GM18498 (cell line): ENCODE measurements at regions not wholly inside any gene's neighbourhood (a gene's known extent, or its start where the extent isn't known, plus 50 kb on each side); places are given as distances from the start of the nearest gene placed in this dataset.

Source experiments
- ATAC-seq: cut with Tn5 transposase; IDR thresholded peaks from one replicate; pipeline ENCODE4 v1.9.1; 2021; ENCODE audit warnings: mild to moderate bottlenecking, moderate library complexity; ENCODE audit not compliant: unreplicated experiment

DNA sequence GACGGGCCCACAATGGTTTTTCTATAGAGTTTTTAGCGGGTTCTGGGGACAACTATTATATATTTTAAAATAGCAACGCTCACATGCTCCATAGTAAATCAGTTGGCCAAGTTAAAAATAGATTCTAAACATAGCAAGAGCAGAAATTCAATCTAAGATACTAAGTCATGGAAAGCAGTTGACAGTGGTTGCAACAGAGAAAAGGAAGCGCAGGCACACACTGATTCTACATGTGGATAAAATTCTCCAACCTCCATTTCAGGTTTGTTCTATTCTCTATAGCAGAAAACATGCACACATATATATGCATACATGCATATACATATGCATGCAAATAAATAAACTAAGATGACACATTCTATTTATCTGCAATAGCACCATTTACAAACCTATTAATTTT is 89.6 kb upstream of the HNRNPU start:
- no peak for ATAC-seq

DNA sequence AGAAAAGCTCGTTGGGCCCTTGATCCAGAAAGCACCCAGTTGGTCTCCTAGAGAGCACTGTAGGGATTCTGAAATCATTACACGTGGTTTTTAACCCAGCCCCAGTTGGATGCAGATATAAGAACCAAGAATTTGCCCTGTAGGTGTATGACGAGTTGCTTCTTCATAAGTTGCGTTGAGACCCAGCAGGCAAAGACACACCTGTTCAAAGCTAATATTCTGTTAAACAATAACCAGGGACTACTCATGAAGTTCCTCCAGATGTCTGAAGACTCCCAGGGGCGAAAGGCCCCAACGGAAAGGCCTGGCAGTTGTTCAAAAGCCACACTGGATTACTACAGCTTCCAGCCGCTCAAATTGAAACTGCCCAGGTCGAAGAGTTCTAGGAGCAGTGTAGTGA is 88.6 kb upstream of the HNRNPU start:
- ATAC-seq: peak; percentile 90

DNA sequence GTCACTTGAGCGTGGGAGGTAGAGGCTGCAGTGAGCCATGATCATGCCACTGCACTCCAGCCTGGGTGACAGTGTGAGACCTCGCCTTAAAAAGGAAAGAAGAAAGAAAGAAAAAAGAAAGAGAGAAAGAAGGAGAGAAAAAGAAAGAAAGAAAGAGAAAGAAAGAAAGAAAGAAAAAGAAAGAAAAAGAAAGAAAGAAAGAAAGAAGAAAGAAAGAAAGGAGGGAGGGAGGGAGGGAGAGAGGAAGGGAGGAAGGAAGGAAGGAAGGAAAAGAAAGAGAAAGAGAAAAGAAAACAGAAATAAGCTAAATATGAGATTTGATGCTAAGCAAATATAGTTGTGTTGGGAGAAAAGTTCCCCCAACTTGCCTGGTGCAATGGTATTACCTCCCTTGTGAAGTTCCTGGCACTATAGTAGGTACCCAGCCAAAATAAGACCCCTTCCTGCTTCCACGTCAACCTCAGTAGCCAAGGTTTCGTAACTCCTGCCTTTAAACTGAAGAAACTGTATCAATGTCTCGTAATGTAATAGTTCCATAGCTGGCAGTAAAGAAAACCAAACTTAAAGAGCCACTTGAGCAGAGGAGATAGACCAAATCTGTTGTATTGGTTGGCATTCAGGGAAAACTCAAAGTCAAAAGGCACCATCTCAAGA is 88.1 kb upstream of the HNRNPU start:
- ATAC-seq: no peak

DNA sequence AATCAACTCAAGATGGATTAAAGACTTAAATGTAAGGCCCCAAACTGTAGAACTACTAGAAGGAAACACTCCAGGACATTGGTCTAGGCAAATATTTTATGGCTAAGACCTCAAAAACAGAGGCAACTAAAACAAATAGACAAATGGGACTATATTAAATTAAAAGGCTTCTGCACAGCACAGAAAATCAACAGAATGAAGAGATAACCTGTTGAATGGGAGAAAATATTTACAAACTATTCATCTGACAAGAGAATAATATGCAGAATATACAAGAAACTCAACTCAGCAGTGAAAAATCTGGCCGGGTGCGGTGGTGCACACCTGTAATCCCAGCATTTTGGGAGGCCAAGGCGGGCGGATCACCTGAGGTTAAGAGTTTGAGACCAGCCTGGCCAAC is 84.1 kb upstream of the HNRNPU start:
- ATAC-seq: no peak

- ATAC-seq: peak; percentile 84
These were observed 80.8 kb upstream of the HNRNPU start for GRCh38 chr1:244945109-244945671.

- peak; percentile 81 for ATAC-seq
These were observed 76.8 kb upstream of the HNRNPU start for GRCh38 chr1:244941121-244941520.

DNA sequence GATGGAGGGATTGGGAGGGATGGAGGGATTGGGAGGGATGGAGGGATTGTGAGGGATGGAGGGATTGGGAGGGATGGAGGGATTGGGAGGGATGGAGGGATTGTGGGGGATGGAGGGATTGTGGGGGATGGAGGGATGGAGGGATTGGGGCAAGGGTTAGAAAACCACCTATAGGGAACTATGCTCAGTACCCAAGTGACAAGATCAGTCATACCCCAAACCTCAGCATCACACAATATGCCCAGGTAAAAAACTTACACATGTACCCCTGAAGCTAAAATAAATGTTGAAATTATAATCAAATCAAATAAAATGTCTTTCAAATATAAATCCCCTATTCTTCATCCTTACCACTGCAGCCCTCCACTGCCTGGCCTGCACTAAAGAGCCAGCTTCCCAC is 72.8 kb upstream of the HNRNPU start:
- ATAC-seq: no peak

DNA sequence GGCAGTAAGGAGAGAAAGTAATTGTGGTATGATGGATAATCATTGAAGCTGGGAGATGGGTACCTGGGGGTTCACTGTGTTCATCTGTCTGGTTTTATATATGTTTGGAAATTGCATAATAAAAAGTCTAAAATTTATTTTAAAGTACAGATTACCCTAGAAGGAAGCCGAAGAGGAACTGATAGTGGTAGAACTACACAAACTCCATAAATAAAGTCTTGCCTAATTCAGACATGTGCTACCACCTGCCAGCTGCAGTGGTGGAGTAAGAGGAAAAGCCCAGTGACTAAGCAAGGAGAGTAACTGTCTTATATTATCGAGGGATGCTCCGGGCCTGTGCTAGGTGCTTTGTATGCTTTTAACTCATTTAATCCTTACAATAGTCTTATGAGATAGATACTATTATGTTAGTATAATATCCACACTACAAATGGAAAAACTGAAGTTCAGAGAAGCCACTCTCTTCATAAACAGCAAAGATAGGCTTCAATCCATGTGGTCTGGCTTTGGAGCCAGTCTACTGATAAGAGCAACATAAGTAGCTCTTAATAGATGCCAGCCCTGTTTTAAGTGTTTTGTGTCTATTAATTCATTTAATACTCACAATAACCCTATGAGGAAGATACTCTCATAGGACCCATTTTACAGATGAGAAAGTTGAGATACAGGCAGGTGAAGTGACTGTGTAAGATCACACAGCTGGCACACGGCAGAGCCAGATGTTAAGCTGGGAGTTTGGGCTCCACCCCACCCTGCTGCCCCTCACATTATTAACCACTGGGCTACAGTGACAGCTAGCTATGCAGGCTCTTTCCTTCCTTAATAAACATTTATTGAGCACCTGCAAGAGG is 56.8 kb upstream of the HNRNPU start:
- ATAC-seq: peak; percentile 60

DNA sequence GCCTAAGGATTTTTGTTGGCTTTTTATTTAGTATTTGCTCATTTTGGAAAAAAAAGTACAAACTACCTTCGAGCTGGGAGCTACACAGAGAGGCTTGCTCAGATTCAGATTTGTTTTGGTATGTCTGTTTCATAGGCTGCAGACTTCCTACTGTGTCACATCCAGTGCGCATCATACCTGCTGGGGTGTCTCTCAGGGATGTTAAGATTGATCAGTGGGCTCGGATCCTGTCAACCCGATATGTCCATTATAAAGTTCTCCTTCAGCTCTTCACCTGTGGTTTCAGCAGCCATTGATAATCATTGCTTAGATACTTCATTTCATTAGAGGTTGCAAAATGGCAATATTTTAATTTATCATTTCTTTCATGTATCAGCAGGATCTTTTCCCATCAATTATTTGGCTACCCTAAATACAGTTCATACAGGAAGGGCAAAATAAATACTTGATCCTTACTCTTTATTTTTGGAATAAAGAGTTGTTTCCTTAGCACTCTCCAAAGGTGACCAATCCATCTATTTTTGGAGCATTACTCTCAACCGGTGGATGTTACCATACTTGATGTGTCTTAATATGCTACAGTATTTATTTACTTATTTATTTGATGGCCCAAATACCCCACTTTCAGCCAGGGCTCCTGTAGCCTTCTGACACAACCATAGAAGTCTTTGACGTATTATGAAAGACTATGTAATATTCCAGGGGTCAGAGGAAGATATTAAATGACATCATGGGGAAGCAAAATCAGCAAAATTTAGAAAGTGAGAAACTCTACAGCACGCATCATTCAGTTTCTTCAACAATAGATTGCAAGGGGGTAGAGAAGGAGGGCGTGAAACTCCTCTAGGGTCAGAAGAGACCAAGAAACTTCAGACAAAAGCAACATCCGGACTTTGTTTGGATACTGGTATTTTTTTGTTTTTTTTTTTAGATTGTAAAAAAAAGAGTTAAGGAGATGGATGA is 55.3 kb upstream of the HNRNPU start:
- peak; percentile 41 for ATAC-seq

DNA sequence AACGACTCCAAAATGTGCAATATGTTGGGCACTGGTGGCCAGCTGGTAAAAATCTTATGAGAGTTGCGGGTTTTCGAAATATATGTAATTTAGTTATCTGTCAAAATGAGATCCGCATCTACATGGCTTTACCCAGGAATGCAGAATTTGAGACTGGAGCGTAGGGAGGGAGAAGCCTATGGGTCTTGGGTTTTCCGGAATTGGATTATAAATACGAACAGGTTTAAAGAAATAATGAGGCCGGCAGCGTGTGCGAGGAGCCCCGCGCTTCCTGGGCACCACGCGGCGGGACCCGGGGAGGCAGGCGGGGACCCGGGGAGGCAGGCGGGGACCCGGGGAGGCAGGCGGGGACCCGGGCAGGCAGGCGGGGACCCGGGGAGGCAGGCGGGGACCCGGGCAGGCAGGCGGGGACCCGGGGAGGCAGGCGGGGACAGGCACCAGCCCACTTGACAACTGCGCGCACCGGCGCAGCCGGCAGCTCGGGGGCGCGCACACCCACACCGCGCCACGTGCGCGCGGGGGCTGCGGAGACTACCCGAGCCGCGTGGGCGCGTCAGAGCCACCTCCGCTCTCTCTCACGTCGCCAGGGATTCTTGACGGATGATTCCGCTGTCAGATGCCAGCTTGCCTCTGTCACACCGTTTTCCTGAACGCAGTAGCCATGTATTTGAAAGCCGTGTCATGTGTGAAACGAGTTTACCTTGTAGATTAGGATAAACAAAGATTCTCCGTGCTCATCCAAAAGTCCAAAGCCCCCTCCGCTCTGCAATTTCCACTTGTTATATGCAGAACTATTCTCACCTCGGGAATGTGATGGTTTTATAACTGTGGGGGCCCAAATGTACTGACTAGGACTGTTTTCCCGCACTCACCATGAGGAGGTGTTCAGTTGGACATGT is 54.3 kb upstream of the HNRNPU start:
- peak; percentile 65 for ATAC-seq

DNA sequence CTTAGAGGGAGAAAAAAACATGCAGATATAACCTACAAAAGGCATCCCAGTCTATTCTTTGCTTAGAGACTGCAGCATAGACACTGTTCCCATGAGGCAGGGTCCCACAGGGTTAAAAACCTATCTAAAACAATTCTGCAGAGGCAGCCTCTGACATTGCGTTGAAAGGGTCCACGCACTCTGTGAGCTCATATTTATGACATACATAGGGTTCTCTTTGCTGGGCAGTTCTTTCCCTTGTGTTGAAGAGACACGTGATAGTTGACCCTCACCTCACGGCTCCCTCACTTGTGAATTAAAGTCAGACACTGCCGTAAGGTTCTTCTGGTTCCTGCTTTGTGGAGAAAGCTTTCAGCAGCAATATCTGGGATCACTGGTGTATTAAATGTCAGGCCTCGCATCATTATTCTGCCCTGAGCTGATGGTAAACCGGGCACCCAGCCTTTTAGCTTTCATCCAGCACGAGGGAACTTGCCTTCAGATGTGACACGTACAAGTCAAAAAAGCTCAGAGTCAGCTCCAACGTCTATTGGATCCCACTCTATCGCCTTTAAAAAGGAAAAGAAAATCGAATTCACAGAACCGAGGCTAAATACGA is 52.8 kb upstream of the HNRNPU start:
- ATAC-seq: no peak

- ATAC-seq: no peak
These were observed 51.4 kb upstream of the HNRNPU start for GRCh38 chr1:244915736-244916135.

- ATAC-seq: no peak
These were observed 50.4 kb upstream of the HNRNPU start for GRCh38 chr1:244914761-244915160.
